H1 (cell line): ENCODE measurements at regions not wholly inside any gene's neighbourhood (a gene's known extent, or its start where the extent isn't known, plus 50 kb on each side); places are given as distances from the start of the nearest gene placed in this dataset.

Source experiments
- CHD2 ChIP-seq: IDR thresholded peaks from 2 replicates; pipeline ENCODE4 v1.6.1; 2012; ENCODE audit warnings: low read length, improper control_type of control experiment
- CREB1 ChIP-seq: IDR thresholded peaks from 2 replicates; pipeline ENCODE4 v1.6.1; 2012; ENCODE audit warnings: inconsistent platforms
- EZH2 ChIP-seq: fragments of 200-600 bp; sonication (generic); IDR thresholded peaks from 2 replicates; pipeline ENCODE4 v1.7.1; 2012; ENCODE audit warnings: low read depth, mild to moderate bottlenecking, moderate library complexity, low read length, inconsistent platforms; ENCODE audit not compliant: severe bottlenecking
- NRF1 ChIP-seq: IDR thresholded peaks from 2 replicates; pipeline ENCODE4 v1.6.1; 2011; ENCODE audit warnings: mild to moderate bottlenecking, low read depth, low read length, improper control_type of control experiment
- POLR2AphosphoS5 ChIP-seq: IDR thresholded peaks from 2 replicates; pipeline ENCODE4 v1.6.1; 2011; ENCODE audit warnings: low read depth, low read length
- RAD21 ChIP-seq, 2 experiments: IDR thresholded peaks in 1 of 2; conservative IDR thresholded peaks in 1 of 2; 2 replicates each; pipeline ENCODE4 v1.6.1; 2011; ENCODE audit warnings: low read depth in 2 of 2, low read length in 2 of 2, improper control_type of control experiment in 1 of 2, inconsistent platforms in 1 of 2, mild to moderate bottlenecking in 1 of 2, moderate library complexity in 1 of 2
- RXRA ChIP-seq: IDR thresholded peaks from 2 replicates; pipeline ENCODE4 v1.6.1; 2011; ENCODE audit warnings: low read depth, mild to moderate bottlenecking, low read length, moderate library complexity; ENCODE audit not compliant: insufficient read depth
- ZNF274 ChIP-seq: IDR thresholded peaks from 2 replicates; pipeline ENCODE4 v1.7.0; 2012; ENCODE audit warnings: low read length, borderline replicate concordance; ENCODE audit errors: extremely low read depth
- TF ChIP-seq, protein P1 (sequence below), 3 experiments: IDR thresholded peaks; 1 replicate in 2 of 3; 2 replicates in 1 of 3; pipeline versions ENCODE4 v1.5.1 to v1.6.1; 2011; ENCODE audit warnings: low read length in 3 of 3, mild to moderate bottlenecking in 3 of 3, inconsistent platforms in 2 of 3, low read depth in 1 of 3, moderate library complexity in 1 of 3; ENCODE audit not compliant: insufficient read depth in 1 of 3; ENCODE audit errors: control extremely low read depth in 1 of 3

DNA sequence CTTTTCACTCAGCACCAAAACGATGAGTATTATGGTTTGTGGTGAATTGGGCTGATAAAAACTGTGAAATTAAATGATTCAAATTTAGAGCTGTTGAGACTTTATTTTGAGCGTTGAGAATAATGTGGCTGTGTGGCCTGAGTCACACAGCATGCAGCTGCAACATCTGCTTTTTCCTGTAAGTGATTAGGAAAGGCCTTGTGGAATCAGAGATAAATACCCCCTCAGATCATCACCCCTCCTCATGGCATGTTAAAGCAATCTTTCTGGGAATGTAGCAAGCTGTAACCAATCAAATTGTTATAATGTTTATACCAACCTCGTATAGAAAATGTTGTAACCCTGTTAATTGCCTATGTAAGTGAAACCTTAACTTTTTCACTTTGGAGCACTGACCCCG lies 90.0 kb upstream of the GRPR start:
- TF ChIP-seq CREB1 (no peak), EZH2 (no peak), RAD21 (IDR thresholded peaks at IDR 0.05 in 1 of 2, conservative IDR thresholded peaks at IDR 0.05 in 1 of 2; ENCODE audit: low read depth in 2 of 2, low read length in 2 of 2) (no peak), CHD2 (no peak), ZNF274 (no peak), POLR2AphosphoS5 (no peak), NRF1 (no peak), RXRA (no peak)
- TF ChIP-seq, protein P1, sequence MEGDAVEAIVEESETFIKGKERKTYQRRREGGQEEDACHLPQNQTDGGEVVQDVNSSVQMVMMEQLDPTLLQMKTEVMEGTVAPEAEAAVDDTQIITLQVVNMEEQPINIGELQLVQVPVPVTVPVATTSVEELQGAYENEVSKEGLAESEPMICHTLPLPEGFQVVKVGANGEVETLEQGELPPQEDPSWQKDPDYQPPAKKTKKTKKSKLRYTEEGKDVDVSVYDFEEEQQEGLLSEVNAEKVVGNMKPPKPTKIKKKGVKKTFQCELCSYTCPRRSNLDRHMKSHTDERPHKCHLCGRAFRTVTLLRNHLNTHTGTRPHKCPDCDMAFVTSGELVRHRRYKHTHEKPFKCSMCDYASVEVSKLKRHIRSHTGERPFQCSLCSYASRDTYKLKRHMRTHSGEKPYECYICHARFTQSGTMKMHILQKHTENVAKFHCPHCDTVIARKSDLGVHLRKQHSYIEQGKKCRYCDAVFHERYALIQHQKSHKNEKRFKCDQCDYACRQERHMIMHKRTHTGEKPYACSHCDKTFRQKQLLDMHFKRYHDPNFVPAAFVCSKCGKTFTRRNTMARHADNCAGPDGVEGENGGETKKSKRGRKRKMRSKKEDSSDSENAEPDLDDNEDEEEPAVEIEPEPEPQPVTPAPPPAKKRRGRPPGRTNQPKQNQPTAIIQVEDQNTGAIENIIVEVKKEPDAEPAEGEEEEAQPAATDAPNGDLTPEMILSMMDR (IDR thresholded peaks at IDR 0.05; ENCODE audit: control extremely low read depth in 1 of 3, insufficient read depth in 1 of 3, low read depth in 1 of 3, low read length in 3 of 3): no peak
